A673 (cell line): ENCODE measurements at regions not wholly inside any gene's neighbourhood (a gene's known extent, or its start where the extent isn't known, plus 50 kb on each side); places are given as distances from the start of the nearest gene placed in this dataset.
"Not testable (repeated sequence)": the region's sequence is repeated elsewhere in the genome, so short reads cannot be mapped to it uniquely, and the experiment has no call there.

ENCODE experiments used
- BruUV-seq: library from RNA; stranded (reverse); fragments of 400-500 nt; replicated peaks from 2 replicates; lab custom pipeline; 2021; lab: Mats Ljungman, UMichigan
- CTCF ChIA-PET: fragments of 300-600 bp; sonication (Branson Sonifier 250); formaldehyde crosslinking; loops from one replicate; lab custom pipeline; 2022; ENCODE audit warnings: antibody characterized with exemption; lab: Charles Lee
- POLR2A ChIA-PET: fragments of 300-600 bp; sonication (Branson Sonifier 250); formaldehyde crosslinking; loops from one replicate; lab custom pipeline; 2022; ENCODE audit warnings: antibody characterized with exemption; ENCODE audit not compliant: low non-redundant PET; lab: Charles Lee
- DNase-seq: peaks from one replicate; pipeline ENCODE4 v3.0.0-alpha.2; 2015; ENCODE audit warnings: low spot score
- H3K27ac ChIP-seq: fragments of 200-600 bp; sonication (generic); 2 replicates; pipeline ENCODE4 v1.5.1; 2016; ENCODE audit warnings: mixed run types, low read depth, mild to moderate bottlenecking, mixed read lengths, antibody characterized with exemption, low read length; ENCODE audit not compliant: poor library complexity, severe bottlenecking
- H3K27me3 ChIP-seq: fragments of 200-600 bp; sonication (generic); replicated peaks from 2 replicates; pipeline ENCODE4 v1.6.1; 2017; ENCODE audit warnings: mixed run types, low read depth, mild to moderate bottlenecking, mixed read lengths, antibody characterized with exemption, low read length; ENCODE audit not compliant: insufficient read depth, poor library complexity
- H3K36me3 ChIP-seq: fragments of 200-600 bp; sonication (generic); 2 replicates; pipeline ENCODE4 v1.6.1; 2016; ENCODE audit warnings: mixed run types, mild to moderate bottlenecking, mixed read lengths, antibody characterized with exemption, low read length; ENCODE audit not compliant: insufficient read depth, poor library complexity, severe bottlenecking
- H3K4me1 ChIP-seq: fragments of 200-600 bp; sonication (generic); 2 replicates; pipeline ENCODE4 v1.6.1; 2017; ENCODE audit warnings: mixed run types, mild to moderate bottlenecking, mixed read lengths, antibody characterized with exemption, low read length; ENCODE audit not compliant: insufficient read depth, poor library complexity, severe bottlenecking
- H3K4me3 ChIP-seq: fragments of 200-600 bp; sonication (generic); 2 replicates; pipeline ENCODE4 v1.5.1; 2016; ENCODE audit warnings: low read depth, mixed run types, mild to moderate bottlenecking, mixed read lengths, low read length; ENCODE audit not compliant: poor library complexity, severe bottlenecking
- H3K9me3 ChIP-seq: fragments of 200-600 bp; sonication (generic); 2 replicates; pipeline ENCODE4 v1.6.1; 2016; ENCODE audit warnings: mixed run types, low read depth, mild to moderate bottlenecking, mixed read lengths, antibody characterized with exemption, low read length; ENCODE audit not compliant: poor library complexity, severe bottlenecking
- CTCF ChIP-seq: fragments of 300-800, 200-600 bp; sonication (generic); conservative IDR thresholded peaks from 2 replicates; pipeline ENCODE4 v1.5.1; 2017; ENCODE audit warnings: low read depth, mild to moderate bottlenecking, antibody characterized with exemption, low read length, moderate library complexity, mixed read lengths
- EZH2 ChIP-seq: fragments of 200-600 bp; sonication (generic); IDR thresholded peaks from 2 replicates; pipeline ENCODE4 v1.6.1; 2017; ENCODE audit warnings: borderline replicate concordance, low read depth, mild to moderate bottlenecking, mixed read lengths, antibody characterized with exemption, low read length; ENCODE audit not compliant: poor library complexity, severe bottlenecking
- intact Hi-C: fragments of 100-400 bp; cut with micrococcal nuclease; formaldehyde crosslinking; loops from one replicate; pipeline ENCODE4 v1.10.0; 2022; ENCODE audit not compliant: unreplicated experiment

- no TSS peak for BruUV-seq
- no peak for DNase-seq
- Histone ChIP-seq H3K9me3 (no peaks in the 10 kb centered on the region), H3K27ac (no peak overlapping the region), H3K36me3 (no peaks in the 10 kb centered on the region), H3K4me1 (no peaks in the 10 kb centered on the region), H3K27me3 (no peaks in the 10 kb centered on the region), H3K4me3 (no peak overlapping the region)
- TF ChIP-seq EZH2 (no peak), CTCF (no peak)
- CTCF ChIA-PET = no interaction called here
- POLR2A ChIA-PET = no interaction called here
- intact Hi-C loops = no loop called here
These were observed 83.2 kb upstream of the TBX18 start for GRCh38 chr6:84847390-84848160.

- Histone ChIP-seq H3K9me3 (no peaks in the 10 kb centered on the region), H3K4me1 (no peaks in the 10 kb centered on the region), H3K27me3 (no peaks in the 10 kb centered on the region), H3K36me3 (no peaks in the 10 kb centered on the region), H3K4me3 (no peak overlapping the region), H3K27ac (no peak overlapping the region)
- no TSS peak for BruUV-seq
- CTCF ChIA-PET = interaction anchor here (0.5 kb wide), 1 partner anchor 127 kb away, joined by 3 read pairs; no protein-coding TSS in a partner anchor
- intact Hi-C loops = no loop called here
- peak; percentile 27 for DNase-seq
- POLR2A ChIA-PET = no interaction called here
- no peak for TF ChIP-seq CTCF
- TF ChIP-seq EZH2 = no peak
These were observed 78.2 kb upstream of the TBX18 start for GRCh38 chr6:84842525-84843166.

GRCh38 chr6:84837068-84837866 is 72.9 kb upstream of the TBX18 start:
- H3K9me3 ChIP-seq, H3K27ac ChIP-seq, H3K27me3 ChIP-seq, H3K4me3 ChIP-seq, POLR2A ChIA-PET, H3K4me1 ChIP-seq, DNase-seq, CTCF ChIA-PET, BruUV-seq, intact Hi-C loops, H3K36me3 ChIP-seq: not testable (repeated sequence)
